ENCODE measurements at regions not wholly inside any gene's neighbourhood (a gene's known extent, or its start where the extent isn't known, plus 50 kb on each side); places are given as distances from the start of the nearest gene placed in this dataset.

DNA sequence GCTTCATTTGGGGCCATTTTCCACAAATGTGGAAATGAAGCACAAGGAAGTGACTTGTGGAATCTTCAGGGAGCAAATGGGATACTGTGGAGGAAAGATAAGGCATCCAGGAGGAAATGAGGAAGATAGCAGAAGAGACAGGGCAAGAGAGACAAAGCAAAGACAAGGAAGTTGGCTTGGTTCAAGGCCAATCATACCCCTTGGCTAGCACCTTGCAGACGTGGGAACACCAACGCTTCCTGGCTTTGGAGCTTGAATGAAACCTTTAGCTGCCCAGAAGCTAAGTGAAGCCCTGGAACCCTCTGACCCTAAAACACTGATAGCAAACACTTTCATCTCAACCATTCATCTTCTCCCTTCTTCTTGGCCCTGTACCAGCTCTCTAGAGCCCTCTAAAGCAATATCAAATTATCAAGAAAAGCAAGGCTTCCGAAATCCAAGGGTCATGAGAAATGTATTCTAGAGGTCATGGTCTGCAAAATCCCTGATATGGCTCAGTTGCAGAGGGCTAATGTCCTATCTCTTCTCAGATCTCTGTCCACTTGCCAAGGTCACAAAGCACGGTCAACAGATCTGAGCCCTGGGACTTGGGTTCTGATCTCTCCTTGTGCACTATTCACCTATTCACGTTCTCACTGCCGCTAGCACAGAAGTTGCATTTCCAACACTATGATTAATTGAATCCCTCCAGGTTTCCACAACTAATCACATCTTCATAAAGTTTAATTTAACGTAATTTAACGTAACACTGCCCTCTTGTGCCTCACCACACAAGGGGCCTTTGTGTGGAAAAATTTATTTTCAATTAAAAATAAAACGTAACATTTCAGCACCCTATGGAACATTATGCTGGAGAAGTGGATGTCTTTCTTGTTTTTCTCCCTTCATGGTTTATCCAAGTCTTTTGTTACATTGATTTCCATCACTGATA, 557.6 kb upstream of the ADAMTS9 start:
- no peak for TF ChIP-seq EZH2 (IDR thresholded peaks at IDR 0.05; ENCODE audit: insufficient read depth, low read length)
- TF ChIP-seq, protein P1, sequence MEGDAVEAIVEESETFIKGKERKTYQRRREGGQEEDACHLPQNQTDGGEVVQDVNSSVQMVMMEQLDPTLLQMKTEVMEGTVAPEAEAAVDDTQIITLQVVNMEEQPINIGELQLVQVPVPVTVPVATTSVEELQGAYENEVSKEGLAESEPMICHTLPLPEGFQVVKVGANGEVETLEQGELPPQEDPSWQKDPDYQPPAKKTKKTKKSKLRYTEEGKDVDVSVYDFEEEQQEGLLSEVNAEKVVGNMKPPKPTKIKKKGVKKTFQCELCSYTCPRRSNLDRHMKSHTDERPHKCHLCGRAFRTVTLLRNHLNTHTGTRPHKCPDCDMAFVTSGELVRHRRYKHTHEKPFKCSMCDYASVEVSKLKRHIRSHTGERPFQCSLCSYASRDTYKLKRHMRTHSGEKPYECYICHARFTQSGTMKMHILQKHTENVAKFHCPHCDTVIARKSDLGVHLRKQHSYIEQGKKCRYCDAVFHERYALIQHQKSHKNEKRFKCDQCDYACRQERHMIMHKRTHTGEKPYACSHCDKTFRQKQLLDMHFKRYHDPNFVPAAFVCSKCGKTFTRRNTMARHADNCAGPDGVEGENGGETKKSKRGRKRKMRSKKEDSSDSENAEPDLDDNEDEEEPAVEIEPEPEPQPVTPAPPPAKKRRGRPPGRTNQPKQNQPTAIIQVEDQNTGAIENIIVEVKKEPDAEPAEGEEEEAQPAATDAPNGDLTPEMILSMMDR (IDR thresholded peaks at IDR 0.05; ENCODE audit: insufficient read depth, low read depth, low read length): peak; percentile 35
